PFSK-1 (cell line): ENCODE measurements at regions not wholly inside any gene's neighbourhood (a gene's known extent, or its start where the extent isn't known, plus 50 kb on each side); places are given as distances from the start of the nearest gene placed in this dataset.

Experiments used
- POLR2AphosphoS5 ChIP-seq: IDR thresholded peaks from 2 replicates; pipeline ENCODE4 v1.6.1; 2012; ENCODE audit warnings: low read depth, mild to moderate bottlenecking, control low read depth, low read length, moderate library complexity
- SIN3A ChIP-seq: IDR thresholded peaks from 2 replicates; pipeline ENCODE4 v1.6.1; 2012; ENCODE audit warnings: mild to moderate bottlenecking, low read length, moderate library complexity, borderline replicate concordance; ENCODE audit not compliant: insufficient read depth
- TAF1 ChIP-seq: IDR thresholded peaks from 2 replicates; pipeline ENCODE4 v1.6.1; 2012; ENCODE audit warnings: low read length, control low read depth, borderline replicate concordance; ENCODE audit not compliant: insufficient read depth

DNA sequence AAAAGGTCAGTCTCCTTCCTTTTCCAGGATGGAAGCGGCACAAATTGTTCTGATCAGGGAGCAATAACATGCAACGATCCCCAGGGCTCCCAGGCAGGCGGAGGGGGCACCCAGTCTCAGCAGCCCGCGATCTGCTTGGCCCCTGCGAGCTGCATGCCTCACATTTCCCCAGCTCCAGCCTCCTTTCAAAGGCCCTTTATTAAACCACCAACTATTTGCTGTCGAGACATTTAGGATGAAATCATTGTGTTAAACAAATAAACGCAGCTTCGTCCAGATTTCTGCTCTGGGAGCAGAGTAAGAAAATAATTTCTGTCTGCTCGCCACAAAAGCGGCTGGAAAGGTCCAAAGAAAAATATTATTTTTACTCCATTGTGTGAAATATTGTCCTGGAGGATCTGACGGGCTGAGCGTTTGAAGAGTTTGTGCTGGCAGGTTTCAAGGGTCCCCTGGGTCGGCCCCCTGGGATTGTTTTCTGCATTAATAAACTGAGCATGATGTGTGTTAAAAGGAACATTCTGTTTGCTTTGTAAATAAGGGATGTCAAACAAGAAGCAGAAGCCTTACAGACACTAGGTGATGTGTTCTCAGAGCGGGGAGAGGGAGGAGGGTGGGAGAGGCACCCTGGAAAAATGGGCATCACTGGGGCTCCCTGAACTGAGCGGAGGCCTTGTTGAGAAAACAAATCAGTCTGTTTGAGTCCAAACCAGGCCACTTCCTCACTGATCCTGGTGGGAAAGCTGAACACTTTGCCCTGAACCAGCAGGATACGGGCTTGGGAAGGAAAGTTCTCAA is 110.1 kb downstream of the FOXD1 start:
- no peak for TF ChIP-seq POLR2AphosphoS5
- TF ChIP-seq TAF1: no peak
- TF ChIP-seq SIN3A: no peak
